ENCODE measurements at regions not wholly inside any gene's neighbourhood (a gene's known extent, or its start where the extent isn't known, plus 50 kb on each side); places are given as distances from the start of the nearest gene placed in this dataset.
A peak's percentile ranks its signal among the peaks of the same experiment; 100 is the strongest.

DNA sequence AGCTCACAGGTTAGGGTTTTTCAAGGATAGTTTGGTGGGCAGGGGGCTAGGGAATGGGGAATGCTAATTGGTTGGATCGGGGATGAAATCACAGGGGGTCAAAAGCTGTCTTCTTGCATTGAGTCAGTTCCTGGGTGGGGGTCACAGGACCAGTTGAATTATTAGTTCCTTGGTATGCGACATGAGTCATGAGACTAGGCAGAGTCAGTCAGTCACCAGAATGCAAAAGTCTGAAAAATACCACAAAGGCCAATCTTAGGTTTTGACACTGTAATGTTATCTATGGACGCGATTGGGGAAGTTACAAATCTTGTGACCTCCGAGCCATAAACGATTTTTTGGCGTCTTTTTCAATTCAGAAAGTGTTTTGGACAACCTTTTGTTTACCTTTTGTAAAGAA, 101.2 kb downstream of the ZNF519 start:
- ATAC-seq = no peak
- Histone ChIP-seq H3K4me3 (no peak overlapping the region), H3K36me3 (ENCODE audit: low read depth) (no peaks in the 10 kb centered on the region), H3K4me1 (ENCODE audit: low read depth) (no peaks in the 10 kb centered on the region), H3K9me3 (no peaks in the 10 kb centered on the region)
- TF ChIP-seq, protein P1, sequence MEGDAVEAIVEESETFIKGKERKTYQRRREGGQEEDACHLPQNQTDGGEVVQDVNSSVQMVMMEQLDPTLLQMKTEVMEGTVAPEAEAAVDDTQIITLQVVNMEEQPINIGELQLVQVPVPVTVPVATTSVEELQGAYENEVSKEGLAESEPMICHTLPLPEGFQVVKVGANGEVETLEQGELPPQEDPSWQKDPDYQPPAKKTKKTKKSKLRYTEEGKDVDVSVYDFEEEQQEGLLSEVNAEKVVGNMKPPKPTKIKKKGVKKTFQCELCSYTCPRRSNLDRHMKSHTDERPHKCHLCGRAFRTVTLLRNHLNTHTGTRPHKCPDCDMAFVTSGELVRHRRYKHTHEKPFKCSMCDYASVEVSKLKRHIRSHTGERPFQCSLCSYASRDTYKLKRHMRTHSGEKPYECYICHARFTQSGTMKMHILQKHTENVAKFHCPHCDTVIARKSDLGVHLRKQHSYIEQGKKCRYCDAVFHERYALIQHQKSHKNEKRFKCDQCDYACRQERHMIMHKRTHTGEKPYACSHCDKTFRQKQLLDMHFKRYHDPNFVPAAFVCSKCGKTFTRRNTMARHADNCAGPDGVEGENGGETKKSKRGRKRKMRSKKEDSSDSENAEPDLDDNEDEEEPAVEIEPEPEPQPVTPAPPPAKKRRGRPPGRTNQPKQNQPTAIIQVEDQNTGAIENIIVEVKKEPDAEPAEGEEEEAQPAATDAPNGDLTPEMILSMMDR (IDR thresholded peaks at IDR 0.05) = no peak
- intact Hi-C loops (cut with DNase I, micrococcal nuclease) = no loop called here
- no peak for DNase-seq

DNA sequence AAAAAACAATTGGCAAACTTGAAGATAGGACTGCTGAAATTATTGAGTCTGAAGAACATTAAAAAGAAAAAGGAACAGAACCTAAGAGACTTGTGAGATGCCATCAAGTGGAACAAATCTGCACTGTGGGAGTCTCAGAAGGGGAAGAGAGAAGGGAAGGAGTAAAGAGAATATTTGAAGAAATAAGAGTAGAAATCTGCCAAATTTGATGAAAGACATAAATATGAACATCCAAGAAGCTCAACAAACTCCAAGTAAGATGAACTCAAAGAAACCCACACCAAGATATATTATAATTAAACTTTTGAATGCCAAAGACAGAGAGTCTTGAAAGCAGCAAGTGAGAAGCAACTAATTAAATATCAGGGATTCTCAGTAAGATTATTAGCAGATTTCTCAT, 102.7 kb downstream of the ZNF519 start:
- Histone ChIP-seq H3K4me1 (ENCODE audit: low read depth) (no peaks in the 10 kb centered on the region), H3K36me3 (ENCODE audit: low read depth) (no peaks in the 10 kb centered on the region), H3K9me3 (no peaks in the 10 kb centered on the region), H3K4me3 (no peak overlapping the region)
- no peak for DNase-seq
- no peak for ATAC-seq
- TF ChIP-seq, protein P1 (IDR thresholded peaks at IDR 0.05) = no peak
- intact Hi-C loops (cut with DNase I, micrococcal nuclease) = no loop called here

DNA sequence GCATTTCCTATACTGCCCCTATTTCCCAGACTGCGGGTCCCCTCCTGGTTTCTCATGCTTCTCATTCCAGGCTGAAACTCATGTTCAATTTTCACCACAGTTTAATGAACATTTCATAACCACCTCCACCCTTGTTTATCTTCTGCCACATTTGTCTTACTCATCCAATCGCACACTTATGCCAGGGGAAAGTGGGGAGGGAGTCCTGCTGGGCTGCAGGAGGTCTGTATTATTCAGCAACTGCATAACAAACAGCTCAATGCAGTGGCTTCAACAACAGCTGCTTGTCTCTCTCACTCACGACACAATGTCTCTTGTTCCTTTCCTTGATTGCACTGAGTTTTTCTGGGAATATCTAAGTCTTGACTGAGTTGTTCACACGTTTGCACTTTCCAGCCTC, 106.0 kb downstream of the ZNF519 start:
- intact Hi-C loops (cut with DNase I, micrococcal nuclease) = no loop called here
- no peaks in the 10 kb centered on the region for H3K4me1 ChIP-seq (ENCODE audit: low read depth)

DNA sequence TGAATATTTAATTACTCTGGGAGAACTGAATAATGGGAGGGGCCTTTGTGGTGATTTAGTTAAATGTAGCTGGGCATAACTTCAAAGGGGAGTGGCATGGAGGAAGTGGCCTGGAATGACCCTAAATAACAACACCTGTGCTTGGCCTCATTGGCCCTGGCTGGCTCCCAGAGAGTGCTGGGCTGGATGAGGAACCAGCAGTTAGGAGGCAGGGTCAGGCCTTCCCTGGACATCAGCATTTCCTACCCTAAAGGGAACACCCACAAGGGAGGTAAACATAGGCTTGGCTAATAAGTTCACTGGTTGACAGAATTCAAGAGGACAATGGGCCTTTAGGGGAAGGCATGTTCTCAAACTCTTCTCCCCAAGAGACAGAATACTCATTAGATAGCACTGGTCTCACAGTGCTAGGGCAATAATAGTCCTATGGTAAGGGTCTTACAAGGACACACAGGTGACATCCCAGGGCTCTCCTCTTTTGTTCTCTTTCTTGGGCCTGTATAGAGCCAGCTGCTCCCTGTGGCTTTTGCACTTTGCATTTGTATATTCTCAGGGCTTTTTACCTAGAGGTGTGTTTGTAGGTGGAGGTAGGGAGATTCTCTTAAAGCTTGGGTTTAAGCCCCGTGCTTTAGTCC, 106.8 kb downstream of the ZNF519 start:
- intact Hi-C loops (cut with DNase I, micrococcal nuclease) = no loop called here

More for the DNA sequence above, 106.0 kb downstream of the ZNF519 start:
- DNase-seq (peak in 1 of 3 donors; percentile 13), ATAC-seq (peak; percentile 77)
- H3K9me3 ChIP-seq = no peaks in the 10 kb centered on the region
- TF ChIP-seq, protein P1 (IDR thresholded peaks at IDR 0.05) = no peak
- H3K4me3 ChIP-seq = no peak overlapping the region
- no peaks in the 10 kb centered on the region for H3K36me3 ChIP-seq (ENCODE audit: low read depth)

DNA sequence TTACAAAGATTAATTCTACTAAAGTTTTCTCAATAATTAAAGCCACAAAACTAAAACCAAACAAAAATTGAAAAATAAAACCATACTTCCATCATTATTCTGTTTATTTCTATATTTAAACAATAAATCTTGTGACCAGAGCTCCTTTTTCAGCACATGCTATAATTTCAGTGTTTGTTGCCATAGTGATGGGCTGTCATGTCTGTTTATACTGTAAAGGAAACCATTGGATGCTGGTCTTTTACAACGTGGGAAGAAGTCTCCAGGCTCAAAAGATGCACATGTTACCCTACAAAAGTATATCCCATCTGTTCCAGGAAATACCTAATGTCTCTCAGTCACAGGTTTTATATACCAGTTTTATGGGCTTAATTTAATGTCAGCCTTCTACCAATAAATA, 100.1 kb upstream of the MC2R start:
- intact Hi-C loops (cut with DNase I, micrococcal nuclease) = no loop called here
- DNase-seq (no peak), ATAC-seq (no peak)
- no peaks in the 10 kb centered on the region for H3K36me3 ChIP-seq (ENCODE audit: low read depth)
- H3K9me3 ChIP-seq = no peaks in the 10 kb centered on the region
- TF ChIP-seq, protein P1 (IDR thresholded peaks at IDR 0.05) = no peak
- H3K4me1 ChIP-seq (ENCODE audit: low read depth) = no peaks in the 10 kb centered on the region
- H3K4me3 ChIP-seq = no peak overlapping the region

More for the DNA sequence above, 106.8 kb downstream of the ZNF519 start:
- Histone ChIP-seq H3K9me3 (no peaks in the 10 kb centered on the region), H3K36me3 (ENCODE audit: low read depth) (no peaks in the 10 kb centered on the region), H3K4me1 (ENCODE audit: low read depth) (no peaks in the 10 kb centered on the region), H3K4me3 (no peak overlapping the region)
- ATAC-seq = peak; percentile 94
- TF ChIP-seq, protein P1 (IDR thresholded peaks at IDR 0.05) = no peak
- peak; percentile 63 to 72 (median 66) for DNase-seq

DNA sequence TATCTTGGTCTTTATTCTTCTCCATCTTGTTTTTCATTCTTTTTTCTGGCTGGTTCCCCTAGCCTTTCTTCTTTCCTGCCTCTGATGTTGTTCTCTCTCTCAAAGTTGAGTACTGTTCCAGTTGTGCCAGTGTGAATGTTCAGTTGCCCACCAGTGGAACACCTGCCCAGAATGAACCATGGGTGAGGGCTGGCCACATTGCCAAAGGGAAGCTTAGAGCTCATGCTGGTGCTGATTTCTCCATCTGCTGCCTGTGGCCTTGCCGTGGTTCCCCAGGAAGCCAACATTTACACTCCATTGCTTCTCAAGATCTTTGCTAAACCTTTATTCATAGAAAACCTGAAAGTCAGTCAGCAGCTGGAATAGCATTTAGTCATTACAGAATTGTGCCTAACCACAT, 99.1 kb upstream of the MC2R start:
- H3K4me3 ChIP-seq = no peak overlapping the region
- ATAC-seq = no peak
- no peaks in the 10 kb centered on the region for H3K36me3 ChIP-seq (ENCODE audit: low read depth)
- H3K9me3 ChIP-seq = no peaks in the 10 kb centered on the region
- no peaks in the 10 kb centered on the region for H3K4me1 ChIP-seq (ENCODE audit: low read depth)
- intact Hi-C loops (cut with DNase I, micrococcal nuclease) = no loop called here
- TF ChIP-seq, protein P1 (IDR thresholded peaks at IDR 0.05) = no peak
- DNase-seq = no peak
